ENCODE measurements at regions not wholly inside any gene's neighbourhood (a gene's known extent, or its start where the extent isn't known, plus 50 kb on each side); places are given as distances from the start of the nearest gene placed in this dataset.

GRCh38 chr4:18844726-18845125 is 823.2 kb upstream of the LCORL start:
- TF ChIP-seq CTCF (IDR thresholded peaks at IDR 0.05) (no peak), POLR2A (IDR thresholded peaks at IDR 0.05) (no peak)

Data from heart left ventricle (tissue), 13 donors.